Neural progenitor cell (in vitro differentiated cells): ENCODE measurements at regions not wholly inside any gene's neighbourhood (a gene's known extent, or its start where the extent isn't known, plus 50 kb on each side); places are given as distances from the start of the nearest gene placed in this dataset.

Source experiments
- EZH2phosphoT487 ChIP-seq: fragments of 200-600 bp; sonication (generic); IDR thresholded peaks from 2 replicates; pipeline ENCODE4 v1.6.1; 2017; ENCODE audit warnings: antibody characterized with exemption
- TF ChIP-seq, protein P1 (sequence below): fragments of 200-600 bp; sonication (generic); IDR thresholded peaks from 2 replicates; pipeline ENCODE4 v1.5.1; 2017; ENCODE audit warnings: antibody characterized with exemption, mild to moderate bottlenecking

DNA sequence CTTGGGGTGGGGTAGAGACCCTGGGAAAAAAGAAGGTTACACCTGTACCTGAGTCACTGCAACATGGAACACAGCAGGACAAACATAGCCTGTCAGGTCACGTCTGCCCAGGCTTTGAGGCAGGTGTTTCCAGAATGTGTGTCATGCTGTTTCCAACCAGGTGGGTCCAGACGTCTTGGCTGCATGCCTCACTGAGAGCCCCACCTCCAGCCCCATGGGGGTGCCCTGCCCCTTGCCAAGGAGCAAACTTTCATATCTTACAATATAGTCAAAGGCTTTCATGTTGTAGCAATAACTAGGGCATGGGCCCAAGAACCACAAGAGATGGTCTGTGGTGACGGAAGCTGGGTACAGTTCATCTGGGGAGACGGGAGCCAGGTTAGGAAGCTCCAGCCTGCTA is 499.7 kb downstream of the BCL11A start:
- TF ChIP-seq, protein P1, sequence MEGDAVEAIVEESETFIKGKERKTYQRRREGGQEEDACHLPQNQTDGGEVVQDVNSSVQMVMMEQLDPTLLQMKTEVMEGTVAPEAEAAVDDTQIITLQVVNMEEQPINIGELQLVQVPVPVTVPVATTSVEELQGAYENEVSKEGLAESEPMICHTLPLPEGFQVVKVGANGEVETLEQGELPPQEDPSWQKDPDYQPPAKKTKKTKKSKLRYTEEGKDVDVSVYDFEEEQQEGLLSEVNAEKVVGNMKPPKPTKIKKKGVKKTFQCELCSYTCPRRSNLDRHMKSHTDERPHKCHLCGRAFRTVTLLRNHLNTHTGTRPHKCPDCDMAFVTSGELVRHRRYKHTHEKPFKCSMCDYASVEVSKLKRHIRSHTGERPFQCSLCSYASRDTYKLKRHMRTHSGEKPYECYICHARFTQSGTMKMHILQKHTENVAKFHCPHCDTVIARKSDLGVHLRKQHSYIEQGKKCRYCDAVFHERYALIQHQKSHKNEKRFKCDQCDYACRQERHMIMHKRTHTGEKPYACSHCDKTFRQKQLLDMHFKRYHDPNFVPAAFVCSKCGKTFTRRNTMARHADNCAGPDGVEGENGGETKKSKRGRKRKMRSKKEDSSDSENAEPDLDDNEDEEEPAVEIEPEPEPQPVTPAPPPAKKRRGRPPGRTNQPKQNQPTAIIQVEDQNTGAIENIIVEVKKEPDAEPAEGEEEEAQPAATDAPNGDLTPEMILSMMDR = no peak
- no peak for TF ChIP-seq EZH2phosphoT487
